ENCODE measurements at regions not wholly inside any gene's neighbourhood (a gene's known extent, or its start where the extent isn't known, plus 50 kb on each side); places are given as distances from the start of the nearest gene placed in this dataset.

DNA sequence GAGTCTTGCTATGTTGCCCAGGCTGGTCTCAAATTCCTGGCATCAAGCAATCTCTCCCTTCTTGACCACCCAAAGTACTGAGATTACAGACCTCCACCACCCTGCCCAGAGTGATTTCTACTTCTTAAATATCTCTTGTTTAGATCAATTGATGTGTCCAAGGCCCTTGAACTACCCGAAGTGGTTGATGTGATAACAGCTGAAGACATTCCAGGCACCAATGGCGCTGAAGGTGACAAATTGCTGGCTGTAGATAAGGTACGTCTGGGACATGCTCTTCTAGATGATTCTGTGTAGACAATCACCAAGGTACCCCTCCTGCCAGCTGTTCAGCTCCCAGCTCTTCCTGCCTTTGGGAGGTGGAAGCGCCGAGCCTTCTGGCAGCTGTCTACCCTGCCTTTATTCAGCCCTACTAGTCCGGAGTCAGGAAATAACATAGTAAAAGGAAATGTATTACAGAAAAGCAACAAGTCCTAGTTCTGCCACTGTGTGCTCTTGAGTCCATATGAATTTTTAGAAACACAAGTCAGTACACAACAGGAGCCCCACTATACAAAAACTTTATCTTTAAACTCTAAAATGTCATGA lies 61.3 kb upstream of the BZW1 start:
- H3K4me1 ChIP-seq (ENCODE audit: insufficient read depth, low read length) = peaks cover 37% of the 10 kb centered on the region

DNA sequence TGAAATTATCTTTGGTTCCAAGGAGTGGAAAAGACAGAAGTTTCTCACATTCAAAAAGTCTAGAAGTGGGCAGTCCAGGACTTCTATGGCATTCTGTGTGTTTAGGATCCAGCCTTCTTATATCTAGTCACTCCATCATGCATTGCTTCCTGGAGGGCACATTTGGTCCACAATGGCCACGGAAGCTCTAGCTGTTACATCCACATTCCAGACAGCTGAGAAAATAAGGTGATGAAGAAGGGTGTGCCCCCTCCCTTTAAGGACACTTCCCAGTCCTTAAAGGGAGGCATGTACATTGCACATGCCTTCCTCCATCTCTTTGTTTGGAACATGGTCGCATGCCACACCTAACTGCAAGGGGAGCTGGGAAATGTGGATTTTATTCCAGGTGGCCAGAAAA lies 59.9 kb upstream of the BZW1 start:
- Histone ChIP-seq H3K4me3 (ENCODE audit: insufficient read depth, low read length) (no peak overlapping the region), H3K9me3 (ENCODE audit: low read depth, low read length) (no peaks in the 10 kb centered on the region), H2AFZ (ENCODE audit: low read length) (no peak overlapping the region), H3K36me3 (ENCODE audit: insufficient read depth, low read length) (no peaks in the 10 kb centered on the region), H4K20me1 (ENCODE audit: insufficient read depth, low read length) (no peaks in the 10 kb centered on the region), H3K27me3 (ENCODE audit: insufficient read depth, low read length) (no peaks in the 10 kb centered on the region), H3K4me1 (ENCODE audit: insufficient read depth, low read length) (peaks cover 41% of the 10 kb centered on the region), H3K4me2 (ENCODE audit: insufficient read depth, low read length) (no peak overlapping the region), H3K27ac (ENCODE audit: low read depth, low read length) (no peak overlapping the region), H3K79me2 (ENCODE audit: insufficient read depth, low read length) (no peaks in the 10 kb centered on the region)
- TF ChIP-seq, protein P1, sequence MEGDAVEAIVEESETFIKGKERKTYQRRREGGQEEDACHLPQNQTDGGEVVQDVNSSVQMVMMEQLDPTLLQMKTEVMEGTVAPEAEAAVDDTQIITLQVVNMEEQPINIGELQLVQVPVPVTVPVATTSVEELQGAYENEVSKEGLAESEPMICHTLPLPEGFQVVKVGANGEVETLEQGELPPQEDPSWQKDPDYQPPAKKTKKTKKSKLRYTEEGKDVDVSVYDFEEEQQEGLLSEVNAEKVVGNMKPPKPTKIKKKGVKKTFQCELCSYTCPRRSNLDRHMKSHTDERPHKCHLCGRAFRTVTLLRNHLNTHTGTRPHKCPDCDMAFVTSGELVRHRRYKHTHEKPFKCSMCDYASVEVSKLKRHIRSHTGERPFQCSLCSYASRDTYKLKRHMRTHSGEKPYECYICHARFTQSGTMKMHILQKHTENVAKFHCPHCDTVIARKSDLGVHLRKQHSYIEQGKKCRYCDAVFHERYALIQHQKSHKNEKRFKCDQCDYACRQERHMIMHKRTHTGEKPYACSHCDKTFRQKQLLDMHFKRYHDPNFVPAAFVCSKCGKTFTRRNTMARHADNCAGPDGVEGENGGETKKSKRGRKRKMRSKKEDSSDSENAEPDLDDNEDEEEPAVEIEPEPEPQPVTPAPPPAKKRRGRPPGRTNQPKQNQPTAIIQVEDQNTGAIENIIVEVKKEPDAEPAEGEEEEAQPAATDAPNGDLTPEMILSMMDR (IDR thresholded peaks at IDR 0.05; ENCODE audit: extremely low read depth, low read depth, low read length) = no peak
- DNase-seq (ENCODE audit: insufficient read length, low spot score, missing footprints) = no peak

More for the DNA sequence above, 61.3 kb upstream of the BZW1 start:
- H3K27ac ChIP-seq (ENCODE audit: low read depth, low read length) = no peak overlapping the region
- no peaks in the 10 kb centered on the region for H3K36me3 ChIP-seq (ENCODE audit: insufficient read depth, low read length)
- H3K4me2 ChIP-seq (ENCODE audit: insufficient read depth, low read length) = no peak overlapping the region
- H4K20me1 ChIP-seq (ENCODE audit: insufficient read depth, low read length) = no peaks in the 10 kb centered on the region
- H2AFZ ChIP-seq (ENCODE audit: low read length) = no peak overlapping the region
- DNase-seq (ENCODE audit: insufficient read length, low spot score, missing footprints) = no peak
- H3K9me3 ChIP-seq (ENCODE audit: low read depth, low read length) = no peaks in the 10 kb centered on the region
- no peaks in the 10 kb centered on the region for H3K27me3 ChIP-seq (ENCODE audit: insufficient read depth, low read length)
- no peaks in the 10 kb centered on the region for H3K79me2 ChIP-seq (ENCODE audit: insufficient read depth, low read length)
- TF ChIP-seq, protein P1 (IDR thresholded peaks at IDR 0.05; ENCODE audit: extremely low read depth, low read depth, low read length) = no peak
- no peak overlapping the region for H3K4me3 ChIP-seq (ENCODE audit: insufficient read depth, low read length)

- Histone ChIP-seq H3K4me2 (ENCODE audit: insufficient read depth, low read length) (no peak overlapping the region), H4K20me1 (ENCODE audit: insufficient read depth, low read length) (no peaks in the 10 kb centered on the region), H3K79me2 (ENCODE audit: insufficient read depth, low read length) (no peaks in the 10 kb centered on the region), H2AFZ (ENCODE audit: low read length) (no peak overlapping the region), H3K27me3 (ENCODE audit: insufficient read depth, low read length) (no peaks in the 10 kb centered on the region), H3K4me3 (ENCODE audit: insufficient read depth, low read length) (no peak overlapping the region), H3K27ac (ENCODE audit: low read depth, low read length) (no peak overlapping the region), H3K9me3 (ENCODE audit: low read depth, low read length) (no peaks in the 10 kb centered on the region), H3K36me3 (ENCODE audit: insufficient read depth, low read length) (no peaks in the 10 kb centered on the region), H3K4me1 (ENCODE audit: insufficient read depth, low read length) (peaks cover 42% of the 10 kb centered on the region)
- no peak for DNase-seq (ENCODE audit: insufficient read length, low spot score, missing footprints)
- TF ChIP-seq, protein P1 (IDR thresholded peaks at IDR 0.05; ENCODE audit: extremely low read depth, low read depth, low read length) = no peak
Measured at GRCh38 chr2:200752332-200752731, 59.4 kb upstream of the BZW1 start.

GRCh38 chr2:200752835-200753234 lies 58.9 kb upstream of the BZW1 start:
- H4K20me1 ChIP-seq (ENCODE audit: insufficient read depth, low read length) = no peaks in the 10 kb centered on the region
- H3K4me1 ChIP-seq (ENCODE audit: insufficient read depth, low read length) = peaks cover 42% of the 10 kb centered on the region
- H3K4me2 ChIP-seq (ENCODE audit: insufficient read depth, low read length) = no peak overlapping the region
- no peak overlapping the region for H3K4me3 ChIP-seq (ENCODE audit: insufficient read depth, low read length)
- H3K27ac ChIP-seq (ENCODE audit: low read depth, low read length) = no peak overlapping the region
- H3K27me3 ChIP-seq (ENCODE audit: insufficient read depth, low read length) = no peaks in the 10 kb centered on the region
- DNase-seq (ENCODE audit: insufficient read length, low spot score, missing footprints) = no peak
- TF ChIP-seq, protein P1 (IDR thresholded peaks at IDR 0.05; ENCODE audit: extremely low read depth, low read depth, low read length) = no peak
- H3K9me3 ChIP-seq (ENCODE audit: low read depth, low read length) = no peaks in the 10 kb centered on the region
- no peaks in the 10 kb centered on the region for H3K36me3 ChIP-seq (ENCODE audit: insufficient read depth, low read length)
- H2AFZ ChIP-seq (ENCODE audit: low read length) = no peak overlapping the region
- H3K79me2 ChIP-seq (ENCODE audit: insufficient read depth, low read length) = no peaks in the 10 kb centered on the region
